ENCODE measurements at regions not wholly inside any gene's neighbourhood (a gene's known extent, or its start where the extent isn't known, plus 50 kb on each side); places are given as distances from the start of the nearest gene placed in this dataset.
"Not testable (repeated sequence)": the region's sequence is repeated elsewhere in the genome, so short reads cannot be mapped to it uniquely, and the experiment has no call there.

- no peak overlapping the region for H3K9ac ChIP-seq
- H3K4me2 ChIP-seq, result no peak overlapping the region
- no peak overlapping the region for H3K27ac ChIP-seq
- H3K36me3 ChIP-seq (ENCODE audit: insufficient read depth), result no peaks in the 10 kb centered on the region
- no peak overlapping the region for H3K4me3 ChIP-seq (IDR thresholded peaks at IDR 0.05; ENCODE audit: insufficient read depth, low read depth, low read length)
- no peak for TF ChIP-seq CTCF (conservative IDR thresholded peaks at IDR 0.05; ENCODE audit: low read depth, low read length)
- H2AFZ ChIP-seq (ENCODE audit: low read depth), result no peak overlapping the region
- no peaks in the 10 kb centered on the region for H4K20me1 ChIP-seq (ENCODE audit: insufficient read depth)
- H3K27me3 ChIP-seq (ENCODE audit: insufficient read depth, low read depth), result no peaks in the 10 kb centered on the region
- H3K79me2 ChIP-seq (ENCODE audit: insufficient read depth, low read depth), result no peaks in the 10 kb centered on the region
- H3K4me1 ChIP-seq (ENCODE audit: low read depth, poor library complexity, severe bottlenecking), result no peaks in the 10 kb centered on the region
Observed at GRCh38 chr6:144364782-144365181, 79.6 kb downstream of the UTRN start.

GRCh38 chr6:144365271-144365670, 80.1 kb downstream of the UTRN start:
- H3K27ac ChIP-seq, result no peak overlapping the region
- H3K36me3 ChIP-seq (ENCODE audit: insufficient read depth), result no peaks in the 10 kb centered on the region

GRCh38 chr6:144369696-144370095, 84.6 kb downstream of the UTRN start:
- H3K36me3 ChIP-seq (ENCODE audit: insufficient read depth); H3K27ac ChIP-seq; H3K9ac ChIP-seq; H3K4me1 ChIP-seq (ENCODE audit: low read depth, poor library complexity, severe bottlenecking); H3K4me2 ChIP-seq; H4K20me1 ChIP-seq (ENCODE audit: insufficient read depth); H3K27me3 ChIP-seq (ENCODE audit: insufficient read depth, low read depth); H2AFZ ChIP-seq (ENCODE audit: low read depth); H3K79me2 ChIP-seq (ENCODE audit: insufficient read depth, low read depth); H3K4me3 ChIP-seq (IDR thresholded peaks at IDR 0.05; ENCODE audit: insufficient read depth, low read depth, low read length): not testable (repeated sequence)

More at GRCh38 chr6:144365271-144365670, 80.1 kb downstream of the UTRN start:
- Histone ChIP-seq H4K20me1 (ENCODE audit: insufficient read depth) (no peaks in the 10 kb centered on the region), H3K4me1 (ENCODE audit: low read depth, poor library complexity, severe bottlenecking) (no peaks in the 10 kb centered on the region), H3K4me2 (no peak overlapping the region), H3K27me3 (ENCODE audit: insufficient read depth, low read depth) (no peaks in the 10 kb centered on the region), H3K4me3 (IDR thresholded peaks at IDR 0.05; ENCODE audit: insufficient read depth, low read depth, low read length) (no peak overlapping the region), H3K9ac (no peak overlapping the region), H3K79me2 (ENCODE audit: insufficient read depth, low read depth) (no peaks in the 10 kb centered on the region), H2AFZ (ENCODE audit: low read depth) (no peak overlapping the region)
- no peak for TF ChIP-seq CTCF (conservative IDR thresholded peaks at IDR 0.05; ENCODE audit: low read depth, low read length)

GRCh38 chr6:144372116-144372515, 87.0 kb downstream of the UTRN start:
- H3K36me3 ChIP-seq (ENCODE audit: insufficient read depth), result no peaks in the 10 kb centered on the region

More at GRCh38 chr6:144372116-144372515, 87.0 kb downstream of the UTRN start:
- Histone ChIP-seq H3K4me2 (no peak overlapping the region), H4K20me1 (ENCODE audit: insufficient read depth) (no peaks in the 10 kb centered on the region), H3K4me1 (ENCODE audit: low read depth, poor library complexity, severe bottlenecking) (no peaks in the 10 kb centered on the region), H2AFZ (ENCODE audit: low read depth) (no peak overlapping the region), H3K79me2 (ENCODE audit: insufficient read depth, low read depth) (no peaks in the 10 kb centered on the region), H3K27me3 (ENCODE audit: insufficient read depth, low read depth) (no peaks in the 10 kb centered on the region), H3K4me3 (IDR thresholded peaks at IDR 0.05; ENCODE audit: insufficient read depth, low read depth, low read length) (no peak overlapping the region), H3K27ac (no peak overlapping the region), H3K9ac (no peak overlapping the region)
- TF ChIP-seq CTCF (conservative IDR thresholded peaks at IDR 0.05; ENCODE audit: low read depth, low read length), result no peak

Measured in KMS-11 (cell line).